ENCODE measurements at regions not wholly inside any gene's neighbourhood (a gene's known extent, or its start where the extent isn't known, plus 50 kb on each side); places are given as distances from the start of the nearest gene placed in this dataset.

GRCh38 chr10:78570633-78571235, 498.0 kb upstream of the ZMIZ1 start:
- TF ChIP-seq, protein P1, sequence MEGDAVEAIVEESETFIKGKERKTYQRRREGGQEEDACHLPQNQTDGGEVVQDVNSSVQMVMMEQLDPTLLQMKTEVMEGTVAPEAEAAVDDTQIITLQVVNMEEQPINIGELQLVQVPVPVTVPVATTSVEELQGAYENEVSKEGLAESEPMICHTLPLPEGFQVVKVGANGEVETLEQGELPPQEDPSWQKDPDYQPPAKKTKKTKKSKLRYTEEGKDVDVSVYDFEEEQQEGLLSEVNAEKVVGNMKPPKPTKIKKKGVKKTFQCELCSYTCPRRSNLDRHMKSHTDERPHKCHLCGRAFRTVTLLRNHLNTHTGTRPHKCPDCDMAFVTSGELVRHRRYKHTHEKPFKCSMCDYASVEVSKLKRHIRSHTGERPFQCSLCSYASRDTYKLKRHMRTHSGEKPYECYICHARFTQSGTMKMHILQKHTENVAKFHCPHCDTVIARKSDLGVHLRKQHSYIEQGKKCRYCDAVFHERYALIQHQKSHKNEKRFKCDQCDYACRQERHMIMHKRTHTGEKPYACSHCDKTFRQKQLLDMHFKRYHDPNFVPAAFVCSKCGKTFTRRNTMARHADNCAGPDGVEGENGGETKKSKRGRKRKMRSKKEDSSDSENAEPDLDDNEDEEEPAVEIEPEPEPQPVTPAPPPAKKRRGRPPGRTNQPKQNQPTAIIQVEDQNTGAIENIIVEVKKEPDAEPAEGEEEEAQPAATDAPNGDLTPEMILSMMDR (IDR thresholded peaks at IDR 0.05; ENCODE audit: low read depth, low read length, missing control alignments): no peak
- DNase-seq (ENCODE audit: low read depth): no peak
- H3K4me3 ChIP-seq (ENCODE audit: low read depth, low read length): no peak overlapping the region
- in situ Hi-C loops (cut with HindIII; ENCODE audit: low sequenced_read_pairs): no loop called here

- DNase-seq (ENCODE audit: low read depth): no peak
- in situ Hi-C loops (cut with HindIII; ENCODE audit: low sequenced_read_pairs): no loop called here
- H3K4me3 ChIP-seq (ENCODE audit: low read depth, low read length): no peak overlapping the region
- TF ChIP-seq, protein P1 (IDR thresholded peaks at IDR 0.05; ENCODE audit: low read depth, low read length, missing control alignments): no peak
These were observed 497.5 kb upstream of the ZMIZ1 start for GRCh38 chr10:78571286-78571685.

- in situ Hi-C loops (cut with HindIII; ENCODE audit: low sequenced_read_pairs): no loop called here
- no peak overlapping the region for H3K4me3 ChIP-seq (ENCODE audit: low read depth, low read length)
- TF ChIP-seq, protein P1 (IDR thresholded peaks at IDR 0.05; ENCODE audit: low read depth, low read length, missing control alignments): no peak
- no peak for DNase-seq (ENCODE audit: low read depth)
These were observed 496.9 kb upstream of the ZMIZ1 start for GRCh38 chr10:78571891-78572290.

DNA sequence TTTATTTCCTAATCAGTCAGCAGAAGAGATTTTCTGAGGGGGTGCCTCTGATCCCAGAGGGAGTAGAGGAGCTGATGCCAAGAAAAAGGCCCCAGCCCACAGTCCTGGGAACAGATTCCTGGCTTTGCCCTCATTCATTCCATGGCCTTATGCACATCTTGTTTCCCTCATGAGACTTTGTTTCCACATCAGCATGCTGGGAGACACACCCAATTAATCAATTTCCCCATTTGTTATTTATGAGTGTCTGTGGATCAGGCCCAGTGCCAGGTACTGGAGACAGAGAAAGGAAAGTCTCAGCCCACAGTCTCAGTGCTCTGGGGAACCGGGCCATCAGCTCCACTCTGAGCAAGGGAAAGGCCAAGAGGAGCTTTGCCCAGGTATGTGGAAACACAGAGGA, 496.2 kb upstream of the ZMIZ1 start:
- DNase-seq (ENCODE audit: low read depth): no peak
- in situ Hi-C loops (cut with HindIII; ENCODE audit: low sequenced_read_pairs): no loop called here
- TF ChIP-seq, protein P1 (IDR thresholded peaks at IDR 0.05; ENCODE audit: low read depth, low read length, missing control alignments): no peak
- H3K4me3 ChIP-seq (ENCODE audit: low read depth, low read length): no peak overlapping the region

DNA sequence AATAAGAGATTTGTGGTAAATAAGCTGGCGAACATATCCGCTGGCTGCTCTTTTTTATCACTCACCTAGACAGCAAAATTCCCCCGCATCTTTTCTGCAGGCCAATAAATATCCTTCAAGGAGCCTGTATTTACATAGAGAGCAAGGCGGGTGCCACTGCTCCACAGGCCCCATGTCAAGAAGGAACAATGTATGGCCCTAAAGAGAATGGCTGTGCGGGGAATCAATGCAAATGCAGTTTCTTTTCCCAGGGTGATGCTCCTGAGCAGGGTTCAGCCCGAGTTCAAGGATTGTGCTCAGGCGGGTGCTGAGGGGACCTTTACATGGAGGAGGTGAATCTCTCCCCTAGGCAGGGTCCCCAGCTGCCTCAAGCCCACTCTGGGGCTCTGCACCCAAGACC, 494.2 kb upstream of the ZMIZ1 start:
- DNase-seq (ENCODE audit: low read depth): no peak
- no peak overlapping the region for H3K4me3 ChIP-seq (ENCODE audit: low read depth, low read length)
- in situ Hi-C loops (cut with HindIII; ENCODE audit: low sequenced_read_pairs): no loop called here
- TF ChIP-seq, protein P1 (IDR thresholded peaks at IDR 0.05; ENCODE audit: low read depth, low read length, missing control alignments): no peak

- in situ Hi-C loops (cut with HindIII; ENCODE audit: low sequenced_read_pairs): no loop called here
- TF ChIP-seq, protein P1 (IDR thresholded peaks at IDR 0.05; ENCODE audit: low read depth, low read length, missing control alignments): no peak
These were observed 493.4 kb upstream of the ZMIZ1 start for GRCh38 chr10:78575400-78575799.

More at GRCh38 chr10:78575400-78575799, 493.4 kb upstream of the ZMIZ1 start:
- DNase-seq (ENCODE audit: low read depth): no peak
- no peak overlapping the region for H3K4me3 ChIP-seq (ENCODE audit: low read depth, low read length)
